DOHH2 (cell line): ENCODE measurements at regions not wholly inside any gene's neighbourhood (a gene's known extent, or its start where the extent isn't known, plus 50 kb on each side); places are given as distances from the start of the nearest gene placed in this dataset.

Experiments used
- H3F3A ChIP-seq: fragments of 200-600 bp; sonication (generic), shearing (Covaris generic); 2 replicates; pipeline ENCODE4 v1.6.0; 2016; ENCODE audit warnings: antibody characterized with exemption, mild to moderate bottlenecking; ENCODE audit not compliant: control insufficient read depth, insufficient read depth
- H3K27ac ChIP-seq: fragments of 200-600 bp; sonication (generic); 2 replicates; pipeline ENCODE4 v1.5.1; 2014; ENCODE audit warnings: low read depth, mild to moderate bottlenecking, low read length, moderate library complexity
- H3K27me3 ChIP-seq: fragments of 200-600 bp; sonication (generic); 2 replicates; pipeline ENCODE4 v1.6.1; 2014; ENCODE audit warnings: mild to moderate bottlenecking, low read length, mixed read lengths; ENCODE audit not compliant: control insufficient read depth
- H3K36me3 ChIP-seq: fragments of 200-600 bp; sonication (generic); 2 replicates; pipeline ENCODE4 v1.6.1; 2014; ENCODE audit warnings: mild to moderate bottlenecking, low read length, moderate library complexity, mixed read lengths; ENCODE audit not compliant: control insufficient read depth
- H3K4me1 ChIP-seq: fragments of 200-600 bp; sonication (generic); 2 replicates; pipeline ENCODE4 v1.6.1; 2014; ENCODE audit warnings: mild to moderate bottlenecking, low read length, mixed read lengths; ENCODE audit not compliant: control insufficient read depth
- H3K4me2 ChIP-seq: fragments of 200-600 bp; sonication (generic); 2 replicates; pipeline ENCODE4 v1.6.0; 2014; ENCODE audit warnings: mild to moderate bottlenecking, low read length, moderate library complexity
- H3K4me3 ChIP-seq: fragments of 200-600 bp; sonication (generic); 2 replicates; pipeline ENCODE4 v1.5.1; 2014; ENCODE audit warnings: mild to moderate bottlenecking, low read length, mixed read lengths
- H3K79me2 ChIP-seq: fragments of 200-600 bp; sonication (generic); 2 replicates; pipeline ENCODE4 v1.6.1; 2014; ENCODE audit warnings: mild to moderate bottlenecking, low read length, mixed read lengths; ENCODE audit not compliant: control insufficient read depth
- H3K9me2 ChIP-seq: fragments of 200-600 bp; sonication (generic); replicated peaks from 2 replicates; pipeline ENCODE4 v1.6.1; 2014; ENCODE audit warnings: mild to moderate bottlenecking, low read length, mixed read lengths; ENCODE audit not compliant: control insufficient read depth
- H3K9me3 ChIP-seq: fragments of 200-600 bp; sonication (generic); 2 replicates; pipeline ENCODE4 v1.6.1; 2014; ENCODE audit warnings: antibody characterized with exemption, low read length, mixed read lengths; ENCODE audit not compliant: control insufficient read depth, insufficient read depth
- H4K20me1 ChIP-seq: fragments of 200-600 bp; sonication (generic); 2 replicates; pipeline ENCODE4 v1.6.0; 2014; ENCODE audit warnings: low read depth, mild to moderate bottlenecking, antibody characterized with exemption, low read length, moderate library complexity; ENCODE audit not compliant: control insufficient read depth, insufficient read depth
- CTCF ChIP-seq: fragments of 200-600 bp; sonication (generic); IDR thresholded peaks from one replicate; pipeline ENCODE4 v1.5.1; 2014; ENCODE audit warnings: antibody characterized with exemption, mild to moderate bottlenecking, low read depth, low read length; ENCODE audit not compliant: poor library complexity, severe bottlenecking
- EZH2phosphoT487 ChIP-seq: fragments of 200-600 bp; sonication (generic); IDR thresholded peaks from 2 replicates; pipeline ENCODE4 v1.6.1; 2017; ENCODE audit warnings: borderline replicate concordance, mild to moderate bottlenecking, antibody characterized with exemption, low read length, moderate library complexity, mixed read lengths

DNA sequence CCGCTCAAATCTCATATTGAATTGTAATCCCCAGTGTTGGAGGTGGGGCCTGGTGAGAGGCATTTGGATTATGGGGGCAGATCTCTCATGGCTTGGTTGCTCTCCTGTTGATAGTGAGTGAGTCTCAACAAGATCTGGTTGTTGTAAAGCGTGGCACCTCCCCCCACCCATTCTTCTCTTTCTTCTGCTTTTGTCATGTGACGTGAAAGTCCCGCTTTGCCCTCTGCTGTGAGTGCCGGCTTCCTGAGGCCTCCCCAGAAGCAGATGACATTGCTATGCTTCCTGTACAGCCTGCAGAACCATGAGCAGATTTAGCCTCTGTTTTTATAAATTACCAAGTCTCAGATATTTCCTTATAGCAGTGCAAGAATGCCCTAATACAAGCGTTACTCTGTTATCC lies 673.8 kb downstream of the ADCYAP1 start:
- H3K27me3 ChIP-seq, result no peaks in the 10 kb centered on the region

DNA sequence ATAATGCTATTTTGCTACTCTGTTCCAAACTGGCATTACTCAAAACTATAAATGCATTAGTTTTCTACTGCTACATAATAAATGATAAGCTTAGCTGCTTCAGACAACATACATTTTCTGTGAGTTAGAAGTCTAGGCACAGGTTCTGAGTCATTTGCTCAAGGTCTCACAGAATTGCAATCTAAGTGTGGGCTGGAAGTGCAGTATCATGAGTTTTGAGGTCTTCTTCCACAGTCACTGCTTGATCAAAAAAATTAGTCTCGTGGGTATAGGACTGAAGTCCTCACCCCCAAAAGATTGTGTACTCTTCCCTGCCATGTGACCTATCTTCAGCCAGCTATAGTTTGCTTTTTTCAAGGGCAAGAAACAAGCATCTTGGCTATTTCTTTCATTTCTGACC lies 676.9 kb downstream of the ADCYAP1 start:
- no peaks in the 10 kb centered on the region for H3K9me2 ChIP-seq
- no peak overlapping the region for H3K4me3 ChIP-seq
- no peaks in the 10 kb centered on the region for H3K4me1 ChIP-seq
- H3K27me3 ChIP-seq, result no peaks in the 10 kb centered on the region
- no peaks in the 10 kb centered on the region for H3K79me2 ChIP-seq
- TF ChIP-seq EZH2phosphoT487, result no peak
- TF ChIP-seq CTCF, result no peak
- H3K4me2 ChIP-seq, result no peak overlapping the region
- H3K27ac ChIP-seq, result no peak overlapping the region
- no peaks in the 10 kb centered on the region for H4K20me1 ChIP-seq
- H3K36me3 ChIP-seq, result no peaks in the 10 kb centered on the region
- no peaks in the 10 kb centered on the region for H3K9me3 ChIP-seq
- no peaks in the 10 kb centered on the region for H3F3A ChIP-seq

More for the DNA sequence above, 673.8 kb downstream of the ADCYAP1 start:
- Histone ChIP-seq H3K79me2 (no peaks in the 10 kb centered on the region), H3K27ac (no peak overlapping the region), H3F3A (no peaks in the 10 kb centered on the region), H3K4me1 (no peaks in the 10 kb centered on the region), H3K4me3 (no peak overlapping the region), H3K9me2 (no peaks in the 10 kb centered on the region), H3K4me2 (no peak overlapping the region), H3K36me3 (no peaks in the 10 kb centered on the region), H3K9me3 (no peaks in the 10 kb centered on the region), H4K20me1 (no peaks in the 10 kb centered on the region)
- TF ChIP-seq EZH2phosphoT487 (no peak), CTCF (no peak)

- Histone ChIP-seq H4K20me1 (no peaks in the 10 kb centered on the region), H3K79me2 (no peaks in the 10 kb centered on the region), H3K4me3 (no peak overlapping the region), H3K27ac (no peak overlapping the region), H3K4me1 (no peaks in the 10 kb centered on the region), H3K9me3 (no peaks in the 10 kb centered on the region), H3K27me3 (no peaks in the 10 kb centered on the region), H3K4me2 (no peak overlapping the region), H3K36me3 (no peaks in the 10 kb centered on the region), H3K9me2 (no peaks in the 10 kb centered on the region), H3F3A (no peaks in the 10 kb centered on the region)
- TF ChIP-seq CTCF (peak; percentile 64), EZH2phosphoT487 (no peak)
Observed at GRCh38 chr18:1585881-1586488, 681.3 kb downstream of the ADCYAP1 start.
